Tibial artery (tissue), 4 donors: ENCODE measurements at regions not wholly inside any gene's neighbourhood (a gene's known extent, or its start where the extent isn't known, plus 50 kb on each side); places are given as distances from the start of the nearest gene placed in this dataset.

Source experiments
- DNase-seq, 2 donors: peaks; one replicate each; pipeline ENCODE4 v3.0.0-alpha.2; 2019
- H3K27ac ChIP-seq, 2 donors: fragments of 200-600 bp; sonication (generic) in 1 of 2; 1 replicate in 1 of 2; 2 replicates in 1 of 2; pipeline ENCODE4 v1.5.1; 2018 to 2019; ENCODE audit warnings: mild to moderate bottlenecking in 1 of 2
- H3K27me3 ChIP-seq, 2 donors: fragments of 200-600 bp; sonication (generic) in 1 of 2; one replicate each; pipeline versions ENCODE4 v1.5.1 to v1.6.0; 2016 to 2019
- H3K36me3 ChIP-seq, 3 donors: fragments of 200-600 bp; sonication (generic) in 2 of 3; one replicate each; pipeline ENCODE4 v1.5.1; 2016 to 2019; ENCODE audit warnings: mild to moderate bottlenecking in 2 of 3
- H3K4me1 ChIP-seq, 4 donors: fragments of 200-600 bp; sonication (generic) in 2 of 4; 1 replicate in 3 of 4; 2 replicates in 1 of 4; pipeline ENCODE4 v1.5.1; 2016 to 2019
- H3K4me3 ChIP-seq, 2 donors: fragments of 200-600 bp; sonication (generic) in 1 of 2; 1 replicate in 1 of 2; 2 replicates in 1 of 2; pipeline ENCODE4 v1.5.1; 2018 to 2019; ENCODE audit warnings: mild to moderate bottlenecking in 2 of 2
- H3K9me3 ChIP-seq, 3 donors: fragments of 200-600 bp; sonication (generic) in 1 of 3; one replicate each; pipeline ENCODE4 v1.5.1; 2016 to 2019
- CTCF ChIP-seq, 2 experiments: fragments of 200-600 bp in 1 of 2; fragments of 450-650 bp in 1 of 2; IDR thresholded peaks; one replicate each; pipeline ENCODE4 v1.5.1; 2017 to 2019; ENCODE audit warnings: antibody characterized with exemption in 2 of 2, mild to moderate bottlenecking in 1 of 2, moderate library complexity in 1 of 2
- intact Hi-C: fragments of 100-400 bp; cut with DNase I; formaldehyde crosslinking; loops from one replicate; pipeline ENCODE4 v1.15.0; 2023; ENCODE audit warnings: low total_unique reads

- peaks cover 0 to 4% (median 0%) of the 10 kb centered on the region in 3 donors for H3K9me3 ChIP-seq
- H3K27ac ChIP-seq: no peak overlapping the region
- no peak overlapping the region for H3K4me3 ChIP-seq
- H3K27me3 ChIP-seq: no peaks in the 10 kb centered on the region
- intact Hi-C loops: no loop called here
- no peaks in the 10 kb centered on the region for H3K36me3 ChIP-seq
- no peak for TF ChIP-seq CTCF (IDR thresholded peaks at IDR 0.05)
- no peak for DNase-seq
- no peaks in the 10 kb centered on the region for H3K4me1 ChIP-seq
These were observed 1413.2 kb downstream of the LRFN5 start for GRCh38 chr14:43019826-43020225.

DNA sequence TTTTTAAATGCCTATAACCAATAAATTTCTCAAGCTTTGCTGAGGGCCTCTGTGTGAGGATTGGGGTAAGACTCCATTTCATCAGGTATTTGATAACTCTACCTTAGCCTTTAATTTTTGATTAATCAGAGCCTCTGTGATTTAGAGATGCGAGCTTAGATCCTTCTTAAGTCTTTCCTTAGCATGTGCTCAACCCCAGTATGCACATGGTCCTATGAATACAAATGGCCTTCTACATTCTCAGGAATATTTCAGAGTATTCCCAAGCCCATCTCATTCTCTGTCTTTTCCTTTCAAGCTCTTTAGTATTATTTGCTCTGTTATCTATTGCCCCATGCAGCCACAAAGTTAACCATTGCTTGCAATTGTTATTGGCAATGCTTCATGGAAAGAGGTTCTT lies 1407.7 kb downstream of the LRFN5 start:
- no peak for DNase-seq
- Histone ChIP-seq H3K27ac (no peak overlapping the region), H3K27me3 (no peaks in the 10 kb centered on the region), H3K4me3 (no peak overlapping the region), H3K4me1 (no peaks in the 10 kb centered on the region), H3K9me3 (no peaks in the 10 kb centered on the region), H3K36me3 (no peaks in the 10 kb centered on the region)
- intact Hi-C loops: no loop called here
- no peak for TF ChIP-seq CTCF (IDR thresholded peaks at IDR 0.05)

DNA sequence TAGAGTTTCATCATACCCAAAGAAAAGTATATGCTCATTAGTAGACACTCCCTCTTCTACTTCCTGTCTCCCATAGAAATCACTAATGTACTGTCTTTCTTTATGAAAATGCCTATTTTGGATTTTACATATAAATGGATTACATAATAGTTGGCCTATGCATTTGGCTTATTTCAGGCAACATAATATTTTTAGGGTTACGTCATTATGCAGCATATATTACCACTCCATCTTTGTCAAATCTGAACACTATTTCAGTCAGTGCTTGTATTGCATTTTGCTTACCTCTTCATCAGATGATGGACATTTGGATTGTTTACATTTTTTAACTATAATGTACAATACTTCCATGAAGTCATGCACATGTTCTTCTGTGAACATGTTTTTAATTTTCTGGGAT lies 1406.1 kb downstream of the LRFN5 start:
- no peaks in the 10 kb centered on the region for H3K27me3 ChIP-seq
- intact Hi-C loops: no loop called here
- no peaks in the 10 kb centered on the region for H3K9me3 ChIP-seq
- no peak overlapping the region for H3K27ac ChIP-seq
- no peaks in the 10 kb centered on the region for H3K36me3 ChIP-seq
- no peak for DNase-seq
- H3K4me1 ChIP-seq: no peaks in the 10 kb centered on the region
- H3K4me3 ChIP-seq: no peak overlapping the region
- TF ChIP-seq CTCF (IDR thresholded peaks at IDR 0.05): no peak

GRCh38 chr14:43005807-43006206 lies 1399.1 kb downstream of the LRFN5 start:
- intact Hi-C loops: no loop called here
- no peak overlapping the region for H3K4me3 ChIP-seq

DNA sequence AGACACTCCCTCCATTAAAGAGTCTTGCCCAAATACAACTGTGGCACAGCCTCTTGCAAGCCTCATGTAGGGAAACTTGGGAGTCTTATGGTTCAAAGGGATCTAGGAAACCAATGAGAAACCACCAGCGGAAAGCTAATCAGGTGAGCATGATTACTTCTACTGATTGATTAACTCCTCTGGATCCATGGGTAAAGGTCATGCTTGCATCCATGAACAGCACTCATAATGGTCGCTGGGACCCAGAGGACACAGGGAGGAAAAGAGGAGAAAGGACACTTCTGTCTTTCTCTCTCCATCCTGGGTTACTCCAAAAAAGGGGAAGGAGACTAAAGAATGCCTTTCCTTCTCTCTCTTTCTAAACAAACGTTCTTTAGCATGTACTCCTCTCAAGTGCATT lies 1397.2 kb downstream of the LRFN5 start:
- H3K27me3 ChIP-seq: no peaks in the 10 kb centered on the region
- no peak for TF ChIP-seq CTCF (IDR thresholded peaks at IDR 0.05)
- no peaks in the 10 kb centered on the region for H3K36me3 ChIP-seq
- no peak overlapping the region for H3K4me3 ChIP-seq
- no peak for DNase-seq
- no peak overlapping the region for H3K27ac ChIP-seq
- intact Hi-C loops: no loop called here
- H3K4me1 ChIP-seq: no peaks in the 10 kb centered on the region
- peaks cover 0 to 36% (median 32%) of the 10 kb centered on the region in 3 donors for H3K9me3 ChIP-seq

More at GRCh38 chr14:43005807-43006206, 1399.1 kb downstream of the LRFN5 start:
- no peak for DNase-seq
- TF ChIP-seq CTCF (IDR thresholded peaks at IDR 0.05): no peak
- Histone ChIP-seq H3K9me3 (peaks cover 0 to 36% (median 32%) of the 10 kb centered on the region in 3 donors), H3K4me1 (no peaks in the 10 kb centered on the region), H3K36me3 (no peaks in the 10 kb centered on the region), H3K27ac (no peak overlapping the region), H3K27me3 (no peaks in the 10 kb centered on the region)

DNA sequence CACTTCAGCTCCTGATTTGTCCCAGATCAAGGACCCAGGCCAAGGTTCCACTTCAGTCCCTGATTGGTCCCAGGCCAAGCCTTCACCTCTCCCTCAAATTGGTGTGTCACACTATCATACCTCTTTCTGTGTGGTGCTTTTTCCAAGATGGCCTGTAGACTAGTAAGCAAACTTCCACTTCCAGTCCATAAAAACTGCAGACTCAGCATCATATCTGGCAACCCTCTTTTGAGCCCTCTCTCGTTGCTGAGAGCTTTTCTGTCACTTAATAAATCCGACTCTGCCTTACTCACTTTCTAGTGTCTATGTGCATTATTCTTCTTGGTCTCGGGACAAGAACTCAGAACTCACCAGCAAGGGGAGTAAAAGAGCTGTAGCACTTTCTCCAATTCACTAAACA lies 1395.1 kb downstream of the LRFN5 start:
- intact Hi-C loops: no loop called here
- TF ChIP-seq CTCF (IDR thresholded peaks at IDR 0.05): no peak
- Histone ChIP-seq H3K27me3 (no peaks in the 10 kb centered on the region), H3K36me3 (no peaks in the 10 kb centered on the region), H3K9me3 (peaks cover 0 to 36% (median 32%) of the 10 kb centered on the region in 3 donors), H3K4me1 (no peaks in the 10 kb centered on the region), H3K27ac (no peak overlapping the region), H3K4me3 (no peak overlapping the region)
- no peak for DNase-seq
